ENCODE measurements at regions not wholly inside any gene's neighbourhood (a gene's known extent, or its start where the extent isn't known, plus 50 kb on each side); places are given as distances from the start of the nearest gene placed in this dataset.
A peak's percentile ranks its signal among the peaks of the same experiment; 100 is the strongest.

DNA sequence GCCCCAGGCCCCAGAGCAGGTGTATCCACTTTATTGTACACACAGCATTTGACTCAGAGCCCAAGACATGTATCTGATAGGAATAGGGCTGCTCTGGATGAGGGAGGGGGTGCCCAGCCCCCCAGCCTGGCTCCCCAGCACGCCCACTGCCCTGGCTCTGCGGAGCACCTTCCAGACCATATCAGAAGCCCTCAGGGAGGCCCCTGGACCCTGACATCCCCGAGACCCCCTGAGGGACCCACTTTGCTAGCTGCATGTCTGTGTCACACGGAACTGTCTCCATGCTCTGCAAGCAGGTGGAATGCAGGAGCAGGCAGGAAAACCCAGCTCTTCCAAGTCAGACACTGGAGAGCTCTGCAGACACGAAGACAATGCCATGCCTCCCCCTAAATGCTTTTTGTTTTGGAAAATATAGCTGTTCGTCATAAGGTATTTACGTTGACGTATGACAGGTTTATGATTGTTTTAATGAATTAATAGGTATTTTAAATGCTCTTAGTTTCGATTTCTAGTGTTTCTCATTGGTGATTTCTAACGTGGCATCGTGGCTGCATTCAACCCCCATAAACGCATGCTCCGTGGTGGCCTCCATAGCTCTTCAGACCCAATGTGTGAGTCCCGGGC lies 92.8 kb upstream of the INSIG1 start:
- Histone ChIP-seq H4K20me1 (ENCODE audit: control insufficient read depth, extremely low read depth, insufficient read depth, low read length) (no peaks in the 10 kb centered on the region), H3K27me3 (ENCODE audit: control insufficient read depth, extremely low read depth, insufficient read depth, low read length) (no peaks in the 10 kb centered on the region), H3K9ac (ENCODE audit: control insufficient read depth, extremely low read depth, insufficient read depth, low read length) (no peak overlapping the region), H3K9me1 (ENCODE audit: control insufficient read depth, extremely low read depth, insufficient read depth, low read length) (no peaks in the 10 kb centered on the region), H2AFZ (ENCODE audit: control insufficient read depth, low read length) (no peak overlapping the region), H3K9me3 (ENCODE audit: control insufficient read depth, low read depth, low read length) (peaks cover 2% of the 10 kb centered on the region), H3K27ac (ENCODE audit: control insufficient read depth, insufficient read depth, low read length) (peak overlapping the region; percentile 23), H3K36me3 (ENCODE audit: control insufficient read depth in 2 of 2, extremely low read depth in 1 of 2, insufficient read depth in 2 of 2, low read length in 2 of 2) (no peaks in the 10 kb centered on the region), H3K4me3 (ENCODE audit: control insufficient read depth in 2 of 3, extremely low read depth in 1 of 3, insufficient read depth in 2 of 3, low read depth in 1 of 3, low read length in 3 of 3) (no peak overlapping the region), H3K4me1 (ENCODE audit: control insufficient read depth, extremely low read depth, insufficient read depth, low read length) (no peaks in the 10 kb centered on the region), H3K4me2 (ENCODE audit: control insufficient read depth, extremely low read depth, insufficient read depth, low read depth, low read length) (no peak overlapping the region), H3K79me2 (ENCODE audit: control insufficient read depth, insufficient read depth, low read length) (no peaks in the 10 kb centered on the region)
- TF ChIP-seq, protein P1, sequence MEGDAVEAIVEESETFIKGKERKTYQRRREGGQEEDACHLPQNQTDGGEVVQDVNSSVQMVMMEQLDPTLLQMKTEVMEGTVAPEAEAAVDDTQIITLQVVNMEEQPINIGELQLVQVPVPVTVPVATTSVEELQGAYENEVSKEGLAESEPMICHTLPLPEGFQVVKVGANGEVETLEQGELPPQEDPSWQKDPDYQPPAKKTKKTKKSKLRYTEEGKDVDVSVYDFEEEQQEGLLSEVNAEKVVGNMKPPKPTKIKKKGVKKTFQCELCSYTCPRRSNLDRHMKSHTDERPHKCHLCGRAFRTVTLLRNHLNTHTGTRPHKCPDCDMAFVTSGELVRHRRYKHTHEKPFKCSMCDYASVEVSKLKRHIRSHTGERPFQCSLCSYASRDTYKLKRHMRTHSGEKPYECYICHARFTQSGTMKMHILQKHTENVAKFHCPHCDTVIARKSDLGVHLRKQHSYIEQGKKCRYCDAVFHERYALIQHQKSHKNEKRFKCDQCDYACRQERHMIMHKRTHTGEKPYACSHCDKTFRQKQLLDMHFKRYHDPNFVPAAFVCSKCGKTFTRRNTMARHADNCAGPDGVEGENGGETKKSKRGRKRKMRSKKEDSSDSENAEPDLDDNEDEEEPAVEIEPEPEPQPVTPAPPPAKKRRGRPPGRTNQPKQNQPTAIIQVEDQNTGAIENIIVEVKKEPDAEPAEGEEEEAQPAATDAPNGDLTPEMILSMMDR (optimal IDR thresholded peaks at IDR 0.05 in 1 of 3, IDR thresholded peaks at IDR 0.05 in 1 of 3, conservative IDR thresholded peaks at IDR 0.05 in 1 of 3; ENCODE audit: extremely low read depth in 1 of 3, insufficient read depth in 2 of 3, low read length in 3 of 3): no peak
- no peak for TF ChIP-seq EZH2 (IDR thresholded peaks at IDR 0.05; ENCODE audit: low read length)
- no peak for FAIRE-seq
- no peak for DNase-seq (ENCODE audit: low read depth, low spot score)
- dilution Hi-C loops (cut with MboI; ENCODE audit: extremely low pct_ligation_motif_present, low sequenced_read_pairs): no loop called here

DNA sequence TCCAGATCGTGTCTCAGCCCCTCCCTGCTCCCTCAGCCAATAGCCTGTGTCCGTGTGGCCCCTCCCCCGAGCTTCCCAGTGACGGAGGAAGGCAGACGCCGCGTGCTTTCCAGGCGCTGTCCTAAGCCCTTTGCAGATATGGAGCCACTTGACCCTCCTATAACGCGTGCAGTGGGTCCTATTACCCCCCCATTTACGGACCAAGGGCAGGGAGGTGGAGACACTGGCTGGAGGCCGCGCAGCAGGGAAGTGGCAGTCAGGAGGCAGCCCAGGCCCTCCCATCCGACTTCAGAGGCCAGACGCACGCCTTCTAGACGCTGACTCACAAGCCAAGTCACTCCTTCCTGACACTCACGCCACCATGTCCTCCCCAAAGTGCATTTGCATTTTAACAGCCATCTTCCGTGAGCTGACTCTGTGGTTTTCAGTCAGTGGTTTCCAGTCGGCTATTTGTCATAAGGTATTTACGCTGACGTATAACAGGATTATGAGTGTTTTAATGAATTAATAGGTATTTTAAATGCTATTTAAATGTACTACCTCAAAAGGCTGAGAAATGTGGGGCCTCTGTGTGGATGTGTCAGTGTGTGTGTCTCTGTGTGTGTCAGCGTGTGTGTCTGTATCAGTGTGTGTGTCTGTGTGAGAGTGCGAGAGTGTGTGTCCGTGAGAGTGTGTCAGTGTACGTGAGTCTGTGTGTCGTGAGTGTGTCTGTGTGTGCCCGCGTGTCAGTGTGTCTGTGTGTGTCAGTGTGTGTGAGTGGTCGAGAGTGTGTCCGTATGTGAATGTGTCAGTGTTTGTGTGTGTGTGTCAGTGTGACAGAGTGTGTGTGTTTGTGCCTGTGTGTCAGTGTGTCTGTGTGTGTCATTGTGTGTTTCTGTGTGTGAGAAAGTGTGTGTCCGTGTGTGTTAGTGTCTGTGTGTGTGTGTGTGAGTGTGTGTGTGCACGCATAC lies 92.0 kb upstream of the INSIG1 start:
- no peak for TF ChIP-seq EZH2 (IDR thresholded peaks at IDR 0.05; ENCODE audit: low read length)
- TF ChIP-seq, protein P1 (optimal IDR thresholded peaks at IDR 0.05 in 1 of 3, IDR thresholded peaks at IDR 0.05 in 1 of 3, conservative IDR thresholded peaks at IDR 0.05 in 1 of 3; ENCODE audit: extremely low read depth in 1 of 3, insufficient read depth in 2 of 3, low read length in 3 of 3): no peak
- H3K36me3 ChIP-seq (ENCODE audit: control insufficient read depth in 2 of 2, extremely low read depth in 1 of 2, insufficient read depth in 2 of 2, low read length in 2 of 2): no peaks in the 10 kb centered on the region
- no peak overlapping the region for H3K9ac ChIP-seq (ENCODE audit: control insufficient read depth, extremely low read depth, insufficient read depth, low read length)
- H3K4me2 ChIP-seq (ENCODE audit: control insufficient read depth, extremely low read depth, insufficient read depth, low read depth, low read length): no peak overlapping the region
- no peak overlapping the region for H3K4me3 ChIP-seq (ENCODE audit: control insufficient read depth in 2 of 3, extremely low read depth in 1 of 3, insufficient read depth in 2 of 3, low read depth in 1 of 3, low read length in 3 of 3)
- H3K4me1 ChIP-seq (ENCODE audit: control insufficient read depth, extremely low read depth, insufficient read depth, low read length): no peaks in the 10 kb centered on the region
- peak; percentile 59 for DNase-seq (ENCODE audit: low read depth, low spot score)
- no peaks in the 10 kb centered on the region for H3K79me2 ChIP-seq (ENCODE audit: control insufficient read depth, insufficient read depth, low read length)
- no peak for FAIRE-seq
- H3K27me3 ChIP-seq (ENCODE audit: control insufficient read depth, extremely low read depth, insufficient read depth, low read length): no peaks in the 10 kb centered on the region
- no peaks in the 10 kb centered on the region for H4K20me1 ChIP-seq (ENCODE audit: control insufficient read depth, extremely low read depth, insufficient read depth, low read length)
- peaks cover 2% of the 10 kb centered on the region for H3K9me3 ChIP-seq (ENCODE audit: control insufficient read depth, low read depth, low read length)
- peak overlapping the region; percentile 40 for H3K27ac ChIP-seq (ENCODE audit: control insufficient read depth, insufficient read depth, low read length)
- H2AFZ ChIP-seq (ENCODE audit: control insufficient read depth, low read length): no peak overlapping the region
- no peaks in the 10 kb centered on the region for H3K9me1 ChIP-seq (ENCODE audit: control insufficient read depth, extremely low read depth, insufficient read depth, low read length)
- dilution Hi-C loops (cut with MboI; ENCODE audit: extremely low pct_ligation_motif_present, low sequenced_read_pairs): no loop called here

Data from keratinocyte (primary cell).